ACC112 (cell line): ENCODE measurements at regions not wholly inside any gene's neighbourhood (a gene's known extent, or its start where the extent isn't known, plus 50 kb on each side); places are given as distances from the start of the nearest gene placed in this dataset.
A peak's percentile ranks its signal among the peaks of the same experiment; 100 is the strongest.

Experiments
- H2AFZ ChIP-seq: fragments of 200-600 bp; sonication (generic); one replicate; pipeline ENCODE4 v1.6.0; 2017; ENCODE audit warnings: antibody characterized with exemption, low read length; ENCODE audit not compliant: unreplicated experiment
- H3K27ac ChIP-seq: fragments of 200-600 bp; sonication (generic); 2 replicates; pipeline ENCODE4 v1.5.1; 2014; ENCODE audit warnings: low read depth, mild to moderate bottlenecking, antibody characterized with exemption, low read length, moderate library complexity
- H3K27me3 ChIP-seq: fragments of 200-600 bp; sonication (generic); 2 replicates; pipeline ENCODE4 v1.6.1; 2014; ENCODE audit warnings: mild to moderate bottlenecking, antibody characterized with exemption, low read length, moderate library complexity, mixed read lengths; ENCODE audit not compliant: insufficient read depth
- H3K36me3 ChIP-seq: fragments of 200-600 bp; sonication (generic); 2 replicates; pipeline ENCODE4 v1.6.1; 2016; ENCODE audit warnings: mild to moderate bottlenecking, antibody characterized with exemption, low read length, moderate library complexity, mixed read lengths; ENCODE audit not compliant: insufficient read depth
- H3K4me1 ChIP-seq: fragments of 200-600 bp; sonication (generic); one replicate; pipeline ENCODE4 v1.6.1; 2016; ENCODE audit warnings: low read length, mixed read lengths; ENCODE audit not compliant: insufficient read depth, unreplicated experiment, control insufficient read depth
- H3K4me3 ChIP-seq: fragments of 200-600 bp; sonication (generic); 2 replicates; pipeline ENCODE4 v1.5.1; 2014; ENCODE audit warnings: mild to moderate bottlenecking, low read depth, low read length
- H3K79me2 ChIP-seq: fragments of 200-600 bp; sonication (generic); one replicate; pipeline ENCODE4 v1.6.0; 2016; ENCODE audit warnings: low read length; ENCODE audit not compliant: control insufficient read depth, unreplicated experiment, insufficient read depth

DNA sequence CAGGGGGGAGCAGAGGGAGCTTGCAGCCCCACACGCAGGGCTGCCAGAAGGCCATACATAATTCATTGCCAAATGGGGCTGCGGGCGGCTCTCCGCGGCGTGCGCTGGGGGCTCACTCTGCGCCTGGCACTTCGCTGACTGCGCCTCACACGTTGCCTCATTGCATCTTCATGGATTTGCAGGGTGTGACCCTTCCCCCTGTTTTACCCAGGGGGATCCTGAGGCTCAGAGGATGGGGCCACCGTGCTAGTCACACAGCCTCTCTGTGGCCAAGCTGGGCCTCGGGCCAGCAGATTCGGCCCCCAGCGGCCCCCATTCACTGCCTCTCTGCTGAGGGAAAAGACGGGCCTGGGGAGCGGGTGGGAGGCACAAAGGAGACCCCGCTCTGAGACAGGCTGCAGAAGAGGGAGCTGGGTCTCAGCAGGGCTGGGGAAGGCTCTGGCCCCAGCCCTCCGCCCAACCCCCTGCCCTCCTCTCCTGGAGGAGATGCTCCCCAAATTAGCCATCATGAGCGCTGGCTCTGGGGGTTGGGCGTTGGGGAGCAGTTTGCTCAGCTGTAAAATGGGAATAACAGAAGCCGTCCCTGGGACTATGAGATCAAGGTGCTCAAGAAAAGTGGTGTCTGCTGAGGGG is 115.5 kb downstream of the C9orf50 start:
- Histone ChIP-seq H3K4me3 (no peak overlapping the region), H2AFZ (no peak overlapping the region), H3K27me3 (no peaks in the 10 kb centered on the region), H3K4me1 (peaks cover 24% of the 10 kb centered on the region), H3K36me3 (peaks cover 15% of the 10 kb centered on the region; the same call in 1 of the 2 replicates), H3K79me2 (no peaks in the 10 kb centered on the region), H3K27ac (no peak overlapping the region)

DNA sequence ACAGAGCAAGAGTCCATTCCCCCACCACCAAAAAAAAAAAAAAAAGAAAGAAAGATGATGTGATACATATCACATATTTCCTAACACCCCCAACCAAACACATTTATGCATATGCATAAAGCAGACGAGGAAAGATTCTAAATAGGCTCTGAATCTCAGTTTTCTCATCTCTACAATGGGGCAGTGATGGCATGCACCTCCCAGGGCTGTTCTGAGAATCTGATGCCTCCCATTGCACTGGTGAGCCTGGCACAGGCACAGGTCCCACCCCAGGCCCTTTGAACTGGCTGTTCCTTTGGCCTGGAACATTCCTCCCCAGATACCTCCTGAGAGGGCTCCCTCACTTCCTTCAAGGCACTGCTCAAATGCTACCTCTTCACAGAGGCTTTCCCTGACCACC is 116.5 kb downstream of the C9orf50 start:
- no peaks in the 10 kb centered on the region for H3K79me2 ChIP-seq
- H3K4me3 ChIP-seq, result no peak overlapping the region
- H3K4me1 ChIP-seq, result peaks cover 24% of the 10 kb centered on the region
- H3K27ac ChIP-seq, result no peak overlapping the region
- H2AFZ ChIP-seq, result no peak overlapping the region
- peaks cover 15% of the 10 kb centered on the region; the same call in 1 of the 2 replicates for H3K36me3 ChIP-seq
- H3K27me3 ChIP-seq, result no peaks in the 10 kb centered on the region

DNA sequence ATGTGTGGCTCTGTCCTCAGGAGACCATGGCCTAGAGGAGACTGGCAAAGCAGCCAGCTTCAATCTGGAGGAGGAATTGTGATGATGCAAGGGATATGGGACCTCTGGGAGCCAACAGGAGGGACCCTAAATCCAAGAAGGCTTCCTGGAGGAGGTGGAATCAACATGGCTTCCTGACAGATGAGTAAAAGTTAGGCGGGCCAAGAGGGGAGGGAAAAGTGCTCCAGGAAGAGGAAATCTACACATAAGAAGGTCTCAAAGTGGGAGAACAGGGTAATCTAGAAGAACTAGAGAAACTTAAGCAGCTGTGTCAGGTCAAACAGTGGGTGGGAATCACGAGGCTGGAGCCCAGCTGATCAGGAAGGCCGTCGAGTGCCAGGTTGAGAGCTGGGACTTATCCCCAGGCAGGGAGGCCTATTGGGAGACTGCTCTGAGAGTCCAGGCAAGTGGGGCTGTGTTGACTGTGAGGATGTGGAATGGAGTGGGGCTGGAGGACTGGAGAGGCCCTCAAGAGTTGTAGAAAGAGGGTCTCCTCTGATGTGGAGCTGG is 119.1 kb downstream of the C9orf50 start:
- Histone ChIP-seq H3K36me3 (peaks cover 15% of the 10 kb centered on the region; the same call in 1 of the 2 replicates), H3K27me3 (no peaks in the 10 kb centered on the region), H3K4me1 (peaks cover 27% of the 10 kb centered on the region), H3K79me2 (peaks cover 9% of the 10 kb centered on the region), H3K4me3 (no peak overlapping the region), H3K27ac (no peak overlapping the region), H2AFZ (no peak overlapping the region)

DNA sequence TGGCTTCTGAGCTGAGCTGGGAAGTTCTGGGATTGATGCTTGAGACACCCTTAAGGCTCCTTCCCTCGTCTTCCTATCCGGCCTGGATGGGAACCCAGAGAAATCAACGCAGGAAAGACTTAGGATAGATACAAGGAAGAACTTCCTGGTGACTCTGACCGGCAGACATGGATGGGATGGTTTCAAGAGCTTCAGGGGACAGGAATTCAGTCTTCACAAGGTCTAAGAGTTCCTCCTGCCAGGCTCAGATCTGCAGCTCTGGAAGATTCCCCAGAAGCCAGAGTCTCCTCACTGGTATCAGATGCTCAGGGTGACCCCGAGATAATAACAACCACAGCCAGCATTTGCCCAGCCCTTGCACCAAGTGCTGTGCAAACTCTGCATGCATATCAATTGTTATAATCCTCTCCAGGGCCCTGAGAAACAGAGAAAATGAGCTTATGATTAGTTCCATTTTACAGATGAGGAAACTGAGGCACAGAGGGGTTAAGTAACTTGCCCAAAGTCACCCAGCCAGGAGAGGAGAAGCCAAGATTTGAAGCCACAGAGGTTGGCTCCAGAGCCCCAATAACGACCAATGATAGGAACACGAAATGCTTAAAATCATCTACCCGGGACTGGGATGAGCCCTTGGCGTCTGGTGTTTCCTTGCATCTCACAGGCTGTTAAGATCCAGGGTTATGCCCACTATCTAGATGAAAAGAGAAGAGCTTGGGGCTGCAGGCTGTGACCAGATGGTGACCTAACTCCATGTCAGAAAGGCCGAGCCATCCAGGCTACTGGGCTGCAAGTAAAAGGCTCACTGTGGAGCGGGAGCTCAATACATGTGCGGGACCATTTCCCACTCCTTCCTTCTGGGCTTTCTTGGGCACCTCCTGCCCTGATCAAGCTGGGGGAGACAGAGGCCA is 119.8 kb downstream of the C9orf50 start:
- Histone ChIP-seq H3K4me1 (peaks cover 30% of the 10 kb centered on the region), H3K36me3 (peaks cover 15% of the 10 kb centered on the region; the same call in 1 of the 2 replicates), H3K27me3 (no peaks in the 10 kb centered on the region), H2AFZ (no peak overlapping the region), H3K4me3 (no peak overlapping the region), H3K27ac (no peak overlapping the region; the same call in 1 of the 2 replicates), H3K79me2 (peaks cover 9% of the 10 kb centered on the region)

DNA sequence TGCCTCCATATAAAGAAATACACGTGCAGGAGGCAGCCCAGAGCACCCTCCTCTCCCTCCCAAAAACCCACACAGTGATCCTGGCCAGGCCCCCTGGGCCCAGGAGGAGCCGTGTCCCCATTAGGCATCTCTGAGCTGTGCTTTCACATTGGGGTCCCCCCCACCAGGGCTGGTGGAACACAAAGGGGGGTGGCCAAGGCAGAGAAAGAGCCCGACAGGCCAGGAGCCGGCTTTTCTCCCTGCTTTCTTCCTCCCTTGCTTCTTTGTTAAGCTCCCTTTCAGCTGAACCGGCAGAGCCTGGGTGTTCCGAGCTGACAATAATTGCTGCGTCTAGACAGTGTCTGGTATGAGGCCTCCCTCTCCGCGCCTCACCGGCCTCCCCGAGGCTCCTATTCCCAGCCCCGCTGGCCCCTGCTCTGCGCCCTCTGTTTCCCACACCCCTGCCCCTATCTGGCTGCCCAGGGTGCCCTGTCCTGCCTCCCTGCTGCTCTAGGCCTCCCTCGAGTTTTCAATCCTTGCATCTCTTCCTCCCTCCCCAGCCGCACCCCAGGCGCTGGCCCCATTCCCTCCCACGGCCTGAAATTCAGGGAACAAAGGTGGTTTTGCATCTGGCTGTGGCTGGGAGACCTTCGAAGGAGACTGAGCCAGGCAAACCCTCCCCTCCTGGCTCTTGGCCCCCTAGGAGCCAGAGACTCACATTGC is 120.6 kb downstream of the C9orf50 start:
- no peak overlapping the region for H3K27ac ChIP-seq
- H3K4me1 ChIP-seq, result peaks cover 36% of the 10 kb centered on the region
- no peak overlapping the region for H3K4me3 ChIP-seq
- H3K79me2 ChIP-seq, result peaks cover 9% of the 10 kb centered on the region
- H3K27me3 ChIP-seq, result no peaks in the 10 kb centered on the region
- peaks cover 15% of the 10 kb centered on the region; the same call in 1 of the 2 replicates for H3K36me3 ChIP-seq
- no peak overlapping the region for H2AFZ ChIP-seq

DNA sequence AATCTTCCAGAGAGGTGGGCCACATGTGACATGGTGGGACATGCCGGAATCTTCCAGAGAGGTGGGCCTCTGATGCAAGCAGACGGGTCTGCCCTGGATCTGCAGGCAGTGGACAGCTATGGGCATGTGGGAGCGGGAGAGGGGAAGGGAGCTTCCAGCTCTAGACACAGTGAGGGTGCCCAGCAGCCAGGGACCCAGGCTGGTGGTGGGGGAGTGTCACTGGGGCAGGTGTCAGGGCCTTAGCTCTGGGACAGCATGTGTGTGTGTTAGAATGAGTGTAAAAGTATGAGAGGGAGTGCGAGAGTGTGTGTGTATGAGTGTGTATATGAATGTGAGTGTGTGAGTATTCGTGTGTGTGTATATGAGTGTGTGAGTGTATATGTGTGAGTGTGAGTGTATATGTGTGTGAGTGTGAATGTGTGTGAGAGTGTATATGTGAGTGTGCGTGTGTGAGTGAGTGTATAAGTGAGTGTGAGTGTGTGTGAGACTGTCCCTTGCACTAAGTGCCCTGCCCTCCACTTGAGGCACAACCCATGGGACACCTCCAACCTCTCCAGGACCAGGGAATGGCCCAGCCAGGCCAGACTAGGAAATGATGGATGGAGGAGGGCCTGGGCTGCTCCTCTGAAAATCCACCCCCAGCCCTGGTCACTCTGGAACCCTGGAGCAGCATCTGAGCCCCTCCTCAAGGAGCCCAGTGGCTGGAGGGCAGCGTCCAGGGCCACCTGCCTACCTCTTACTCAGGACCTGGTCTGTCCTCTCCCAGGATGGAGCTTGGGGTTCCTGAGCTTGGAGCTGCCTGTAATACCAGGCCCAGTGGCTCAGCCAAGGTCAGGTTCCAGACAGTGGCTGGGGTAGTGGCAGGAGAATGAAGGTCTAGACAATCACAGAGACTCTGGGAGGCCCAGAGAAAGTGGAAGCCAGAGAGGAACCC is 122.2 kb downstream of the C9orf50 start:
- Histone ChIP-seq H3K79me2 (peaks cover 9% of the 10 kb centered on the region), H2AFZ (no peak overlapping the region), H3K27me3 (no peaks in the 10 kb centered on the region), H3K27ac (peak overlapping the region; percentile 84; the same call in 1 of the 2 replicates), H3K4me1 (peaks cover 38% of the 10 kb centered on the region), H3K36me3 (peaks cover 9% of the 10 kb centered on the region; the same call in 1 of the 2 replicates), H3K4me3 (peak overlapping the region; percentile 76)

DNA sequence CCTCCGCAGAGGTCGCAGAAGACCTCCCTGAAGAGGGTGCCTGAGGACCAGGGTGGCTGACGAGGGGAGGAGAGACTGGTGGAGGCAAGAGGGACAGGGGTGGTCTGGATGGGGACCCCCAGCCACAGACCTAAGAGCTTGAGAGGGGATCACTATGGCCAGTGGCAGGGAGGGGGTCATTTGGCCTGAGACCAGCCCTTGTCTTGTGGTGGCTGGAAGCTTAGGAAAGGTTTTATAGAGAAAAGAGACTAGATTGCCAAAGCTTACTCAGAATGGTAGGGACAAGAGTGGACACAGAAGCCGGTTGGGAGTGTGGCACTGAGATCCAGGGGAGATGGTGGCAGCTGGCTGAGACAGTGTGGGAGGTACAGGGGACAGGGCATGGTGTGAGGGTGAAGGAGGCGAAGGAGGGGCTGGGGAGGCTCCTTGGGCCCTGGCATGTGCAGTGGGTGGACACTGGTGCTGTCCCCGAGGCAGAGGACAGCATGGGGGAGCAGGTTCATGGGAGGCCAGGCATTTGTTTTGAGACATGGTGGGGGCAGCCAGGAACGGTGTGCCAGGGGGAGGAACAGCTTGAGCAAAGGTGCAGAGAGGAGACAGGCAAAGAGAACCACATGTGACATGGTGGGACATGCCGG is 123.0 kb downstream of the C9orf50 start:
- H3K79me2 ChIP-seq, result peaks cover 9% of the 10 kb centered on the region
- no peak overlapping the region for H2AFZ ChIP-seq
- peak overlapping the region; percentile 76 for H3K4me3 ChIP-seq
- H3K36me3 ChIP-seq, result peaks cover 7% of the 10 kb centered on the region; the same call in 1 of the 2 replicates
- no peaks in the 10 kb centered on the region for H3K27me3 ChIP-seq
- H3K4me1 ChIP-seq, result peaks cover 31% of the 10 kb centered on the region
- H3K27ac ChIP-seq, result peak overlapping the region; percentile 84

DNA sequence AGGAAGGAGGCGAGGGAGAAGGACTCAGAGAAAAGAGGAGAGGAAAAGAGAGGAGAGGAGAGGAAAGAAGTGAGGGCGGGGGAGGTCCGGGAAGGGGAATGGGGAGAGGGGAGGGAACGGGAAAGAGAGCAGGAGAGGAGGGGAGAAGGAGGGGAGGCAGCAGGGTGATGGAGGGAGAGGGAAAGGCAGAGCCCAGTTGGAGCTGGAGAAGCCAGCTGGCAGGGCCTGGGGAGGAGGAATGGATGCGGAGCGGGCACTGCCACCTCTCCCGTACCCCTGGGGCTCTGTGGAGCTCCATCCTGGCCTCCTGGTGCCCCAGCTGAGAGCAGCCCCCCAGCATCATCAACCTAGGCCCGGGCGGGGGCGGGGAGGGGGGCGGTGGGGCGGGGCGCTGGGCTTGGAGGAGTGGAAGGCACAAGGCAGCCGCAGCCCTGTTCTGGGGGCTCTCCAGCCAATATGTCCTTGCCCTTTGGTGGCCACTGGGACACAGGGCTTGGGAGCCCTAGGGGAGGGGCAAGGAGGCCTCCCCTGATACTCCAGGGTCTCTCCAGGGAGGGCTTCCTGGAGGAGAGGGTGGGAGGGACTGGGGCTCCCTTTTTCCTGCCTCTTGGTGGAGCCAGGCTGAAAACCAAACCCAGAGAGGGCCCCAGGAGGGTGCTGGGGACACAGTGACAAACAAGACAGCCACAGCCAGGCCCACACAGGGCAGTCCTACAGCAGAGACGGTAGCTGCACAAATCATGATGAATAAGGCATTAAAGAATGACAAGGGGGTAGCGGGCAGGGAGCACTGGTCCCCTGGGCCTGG is 123.7 kb downstream of the C9orf50 start:
- peaks cover 7% of the 10 kb centered on the region; the same call in 1 of the 2 replicates for H3K36me3 ChIP-seq
- peak overlapping the region; percentile 84 for H3K27ac ChIP-seq
- no peak overlapping the region for H2AFZ ChIP-seq
- H3K79me2 ChIP-seq, result peaks cover 9% of the 10 kb centered on the region
- peaks cover 29% of the 10 kb centered on the region for H3K4me1 ChIP-seq
- peak overlapping the region; percentile 76 for H3K4me3 ChIP-seq
- H3K27me3 ChIP-seq, result no peaks in the 10 kb centered on the region
